Panc1 (cell line): ENCODE measurements at regions not wholly inside any gene's neighbourhood (a gene's known extent, or its start where the extent isn't known, plus 50 kb on each side); places are given as distances from the start of the nearest gene placed in this dataset.

Experiments used
- ATAC-seq: fragments of 200-7000 bp; cut with Tn5 transposase; 2 replicates; pipeline ENCODE4 v1.9.1; 2020; ENCODE audit warnings: mild to moderate bottlenecking, moderate library complexity
- BruUV-seq: library from RNA; stranded (reverse); fragments of 400-500 nt; replicated peaks from 2 replicates; lab custom pipeline; 2021; lab: Mats Ljungman, UMichigan
- CTCF ChIA-PET: fragments of 300-600 bp; sonication (Branson Sonifier 250); formaldehyde crosslinking; loops from one replicate; lab custom pipeline; 2022; ENCODE audit warnings: antibody characterized with exemption; lab: Charles Lee
- POLR2A ChIA-PET: fragments of 300-600 bp; sonication (Branson Sonifier 250); formaldehyde crosslinking; loops from one replicate; lab custom pipeline; 2022; ENCODE audit warnings: antibody characterized with exemption; lab: Charles Lee
- DNase-seq: peaks from one replicate; pipeline ENCODE4 v3.0.0-alpha.2; 2010; ENCODE audit warnings: low read depth, low spot score
- H3K27ac ChIP-seq: 2 replicates; pipeline ENCODE4 v1.5.1; 2011; ENCODE audit warnings: mild to moderate bottlenecking, low read length, inconsistent platforms
- H3K27me3 ChIP-seq: fragments of 200-500 bp; sonication (Bioruptor generic); 2 replicates; pipeline ENCODE4 v1.6.0; 2014; ENCODE audit warnings: low read length, inconsistent platforms; ENCODE audit not compliant: control insufficient read depth, insufficient read depth
- H3K36me3 ChIP-seq: fragments of 200-500 bp; sonication (Bioruptor generic); 2 replicates; pipeline ENCODE4 v1.5.1; 2014; ENCODE audit warnings: inconsistent platforms, mild to moderate bottlenecking, low read length, moderate library complexity; ENCODE audit not compliant: control insufficient read depth, insufficient read depth
- H3K4me1 ChIP-seq: 2 replicates; pipeline ENCODE4 v1.5.1; 2011; ENCODE audit warnings: inconsistent platforms, mild to moderate bottlenecking, low read length, moderate library complexity; ENCODE audit not compliant: control insufficient read depth, insufficient read depth
- H3K4me3 ChIP-seq, 2 experiments: 2 replicates each; pipeline ENCODE4 v1.5.1; 2011 to 2012; ENCODE audit warnings: low read depth in 2 of 2, low read length in 2 of 2, mild to moderate bottlenecking in 2 of 2, inconsistent platforms in 1 of 2, moderate library complexity in 1 of 2
- H3K9me3 ChIP-seq: fragments of 200-500 bp; sonication (Bioruptor generic); 2 replicates; pipeline ENCODE4 v1.5.1; 2014; ENCODE audit warnings: low read depth, mild to moderate bottlenecking, inconsistent platforms, low read length, moderate library complexity; ENCODE audit not compliant: control insufficient read depth, insufficient read depth
- CTCF ChIP-seq: fragments of 450-650 bp; IDR thresholded peaks from 2 replicates; pipeline ENCODE4 v1.5.1; 2017; ENCODE audit warnings: mild to moderate bottlenecking
- POLR2AphosphoS5 ChIP-seq: IDR thresholded peaks from 2 replicates; pipeline ENCODE4 v1.6.1; 2012; ENCODE audit warnings: mild to moderate bottlenecking, low read depth, low read length, moderate library complexity
- REST ChIP-seq, 2 experiments: IDR thresholded peaks; 2 replicates each; pipeline ENCODE4 v1.6.1; 2011 to 2012; ENCODE audit warnings: low read depth in 2 of 2, control low read depth in 1 of 2, low read length in 1 of 2, mild to moderate bottlenecking in 1 of 2, moderate library complexity in 1 of 2; ENCODE audit not compliant: insufficient read depth in 1 of 2
- SIN3A ChIP-seq: IDR thresholded peaks from 2 replicates; pipeline ENCODE4 v1.6.1; 2012; ENCODE audit warnings: low read depth, mild to moderate bottlenecking, low read length, moderate library complexity, borderline replicate concordance; ENCODE audit not compliant: insufficient read depth
- TCF7L2 ChIP-seq: IDR thresholded peaks from 2 replicates; pipeline ENCODE4 v1.6.1; 2011; ENCODE audit warnings: mild to moderate bottlenecking, low read depth, low read length, inconsistent platforms
- in situ Hi-C: cut with HindIII; loops from 2 replicates; pipeline ENCODE4 v1.10.0; 2016; ENCODE audit warnings: low sequenced_read_pairs, low pct_unique_long_range_greater_than_20kb
- intact Hi-C: fragments of 100-400 bp; cut with micrococcal nuclease; formaldehyde crosslinking; loops from one replicate; pipeline ENCODE4 v1.10.0; 2022; ENCODE audit not compliant: unreplicated experiment

GRCh38 chr3:5543047-5543446, 355.5 kb downstream of the EDEM1 start:
- no peaks in the 10 kb centered on the region for H3K36me3 ChIP-seq
- intact Hi-C loops (no loop called here), in situ Hi-C loops (no loop called here)
- H3K9me3 ChIP-seq: no peaks in the 10 kb centered on the region; the same call in 1 of the 2 replicates
- no peak for TF ChIP-seq SIN3A
- TF ChIP-seq POLR2AphosphoS5: no peak
- TF ChIP-seq TCF7L2: no peak
- no peak for TF ChIP-seq CTCF
- no peak for TF ChIP-seq REST (IDR thresholded peaks at IDR 0.05; ENCODE audit: insufficient read depth in 1 of 2, low read depth in 2 of 2, low read length in 1 of 2)
- ATAC-seq: no peak
- no peaks in the 10 kb centered on the region for H3K4me1 ChIP-seq
- H3K27me3 ChIP-seq: no peaks in the 10 kb centered on the region
- no TSS peak for BruUV-seq
- POLR2A ChIA-PET: no interaction called here
- no peak overlapping the region for H3K27ac ChIP-seq
- CTCF ChIA-PET: no interaction called here
- no peak overlapping the region for H3K4me3 ChIP-seq
- DNase-seq: no peak

DNA sequence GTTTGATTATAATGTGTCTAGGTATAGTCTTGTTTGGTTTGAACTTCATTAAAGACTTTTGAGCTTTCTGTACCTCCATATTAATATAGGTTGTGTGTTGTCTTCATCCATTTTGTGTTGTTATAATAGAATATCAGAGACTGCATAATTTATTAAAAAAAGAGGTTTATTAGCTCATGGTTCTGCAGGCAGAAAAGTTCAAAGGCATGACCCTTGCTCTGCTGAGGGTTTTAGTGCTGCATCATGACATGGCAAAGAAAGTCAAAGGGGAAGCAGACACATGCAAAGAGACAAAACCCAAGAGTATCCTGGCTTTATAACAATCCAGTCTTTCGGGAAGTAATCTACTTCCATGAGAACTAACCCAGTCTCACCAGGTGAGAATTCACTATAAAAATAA, 358.2 kb downstream of the EDEM1 start:
- no TSS peak for BruUV-seq
- DNase-seq (no peak), ATAC-seq (no peak)
- no peaks in the 10 kb centered on the region for H3K36me3 ChIP-seq
- POLR2A ChIA-PET: no interaction called here
- no peaks in the 10 kb centered on the region for H3K9me3 ChIP-seq
- TF ChIP-seq CTCF (no peak), SIN3A (no peak), TCF7L2 (no peak), REST (IDR thresholded peaks at IDR 0.05; ENCODE audit: insufficient read depth in 1 of 2, low read depth in 2 of 2, low read length in 1 of 2) (no peak), POLR2AphosphoS5 (no peak)
- no peaks in the 10 kb centered on the region for H3K27me3 ChIP-seq
- in situ Hi-C loops (no loop called here), intact Hi-C loops (no loop called here)
- CTCF ChIA-PET: no interaction called here
- H3K27ac ChIP-seq: no peak overlapping the region
- H3K4me3 ChIP-seq: no peak overlapping the region
- no peaks in the 10 kb centered on the region for H3K4me1 ChIP-seq
